NOMO-1 (cell line): ENCODE measurements at regions not wholly inside any gene's neighbourhood (a gene's known extent, or its start where the extent isn't known, plus 50 kb on each side); places are given as distances from the start of the nearest gene placed in this dataset.

Experiments
- DNase-seq, 2 experiments: peaks; one replicate each; lab custom pipeline; 2025; ENCODE audit not compliant: unreplicated experiment in 2 of 2; lab: John Stamatoyannopoulos, UW

GRCh38 chr13:30844548-30845296 is 61.3 kb upstream of the MEDAG start:
- peak in 1 of 2 experiments; percentile 16 for DNase-seq

GRCh38 chr13:30845297-30846214 is 60.5 kb upstream of the MEDAG start:
- DNase-seq, result peak; percentile 34 to 60

GRCh38 chr13:30846311-30846710 is 59.8 kb upstream of the MEDAG start:
- no peak for DNase-seq

- DNase-seq, result no peak
Measured at GRCh38 chr13:30846866-30847265, 59.2 kb upstream of the MEDAG start.

GRCh38 chr13:30847650-30848307 is 58.3 kb upstream of the MEDAG start:
- peak in 1 of 2 experiments; percentile 26 for DNase-seq

GRCh38 chr13:30848332-30849027 is 57.6 kb upstream of the MEDAG start:
- DNase-seq, result no peak

GRCh38 chr13:30849611-30850010 is 56.5 kb upstream of the MEDAG start:
- no peak for DNase-seq

- no peak for DNase-seq
Measured at GRCh38 chr13:30850204-30850866, 55.7 kb upstream of the MEDAG start.

- no peak for DNase-seq
Measured at GRCh38 chr13:30850867-30851211, 55.2 kb upstream of the MEDAG start.

GRCh38 chr13:30851697-30852096 is 54.4 kb upstream of the MEDAG start:
- DNase-seq, result peak; percentile 30 to 76

GRCh38 chr13:30855569-30855968 is 50.5 kb upstream of the MEDAG start:
- DNase-seq, result no peak

- DNase-seq, result no peak
Measured at GRCh38 chr13:30856005-30856790, 49.9 kb upstream of the MEDAG start.
